ENCODE measurements at regions not wholly inside any gene's neighbourhood (a gene's known extent, or its start where the extent isn't known, plus 50 kb on each side); places are given as distances from the start of the nearest gene placed in this dataset.
"Not testable (repeated sequence)": the region's sequence is repeated elsewhere in the genome, so short reads cannot be mapped to it uniquely, and the experiment has no call there.

DNA sequence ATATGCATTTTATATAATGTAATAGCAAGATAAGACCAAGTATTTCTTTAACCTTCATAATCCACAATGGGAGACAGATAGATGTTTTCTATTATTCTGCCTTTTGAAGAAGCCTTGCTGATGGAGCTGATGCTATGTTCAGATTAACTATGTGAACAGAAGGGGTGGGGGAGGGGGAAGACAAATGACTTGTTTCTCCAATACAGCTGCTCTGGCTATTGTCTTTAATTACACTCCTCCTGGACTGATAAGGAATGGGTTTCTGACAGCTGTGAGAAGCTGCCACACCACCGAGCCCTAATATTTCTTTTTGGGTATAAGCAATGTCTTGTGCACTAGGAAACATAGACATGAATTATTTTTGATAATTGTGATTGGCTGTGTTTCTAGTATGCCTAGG, 62.0 kb downstream of the CAVIN4 start:
- no peak overlapping the region for H3K4me3 ChIP-seq (ENCODE audit: low read depth, low read length)
- no peak for DNase-seq (ENCODE audit: low read depth)
- TF ChIP-seq CTCF (IDR thresholded peaks at IDR 0.05; ENCODE audit: control insufficient read depth, extremely low read depth, insufficient read depth) = no peak

- no peak overlapping the region for H3K4me3 ChIP-seq (ENCODE audit: low read depth, low read length)
- TF ChIP-seq CTCF (IDR thresholded peaks at IDR 0.05; ENCODE audit: control insufficient read depth, extremely low read depth, insufficient read depth) = no peak
- no peak for DNase-seq (ENCODE audit: low read depth)
Measured at GRCh38 chr9:100640447-100641050, 62.7 kb downstream of the CAVIN4 start.

DNA sequence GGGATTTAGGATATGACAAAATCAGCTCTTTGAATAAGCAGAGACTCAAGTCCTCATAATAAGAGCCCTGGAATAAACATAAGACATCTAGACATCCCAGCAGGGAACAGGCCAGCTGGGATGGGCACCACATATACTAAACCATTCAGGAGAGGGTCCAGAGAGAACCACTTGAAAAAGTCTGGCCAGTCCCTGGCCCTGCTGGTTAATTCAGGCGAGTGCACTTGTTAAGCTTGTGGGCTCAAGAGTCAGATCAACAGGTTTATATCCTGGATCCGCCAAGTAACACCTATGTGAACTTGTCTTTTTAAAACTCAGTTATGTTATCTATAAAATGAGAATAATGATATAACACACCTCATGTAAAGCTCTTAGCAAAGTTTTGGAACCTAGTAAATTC, 63.3 kb downstream of the CAVIN4 start:
- no peak overlapping the region for H3K4me3 ChIP-seq (ENCODE audit: low read depth, low read length)
- no peak for DNase-seq (ENCODE audit: low read depth)
- no peak for TF ChIP-seq CTCF (IDR thresholded peaks at IDR 0.05; ENCODE audit: control insufficient read depth, extremely low read depth, insufficient read depth)

GRCh38 chr9:100652850-100653249, 75.0 kb downstream of the CAVIN4 start:
- no peak for TF ChIP-seq CTCF (IDR thresholded peaks at IDR 0.05; ENCODE audit: control insufficient read depth, extremely low read depth, insufficient read depth)
- no peak for DNase-seq (ENCODE audit: low read depth)
- no peak overlapping the region for H3K4me3 ChIP-seq (ENCODE audit: low read depth, low read length)

DNA sequence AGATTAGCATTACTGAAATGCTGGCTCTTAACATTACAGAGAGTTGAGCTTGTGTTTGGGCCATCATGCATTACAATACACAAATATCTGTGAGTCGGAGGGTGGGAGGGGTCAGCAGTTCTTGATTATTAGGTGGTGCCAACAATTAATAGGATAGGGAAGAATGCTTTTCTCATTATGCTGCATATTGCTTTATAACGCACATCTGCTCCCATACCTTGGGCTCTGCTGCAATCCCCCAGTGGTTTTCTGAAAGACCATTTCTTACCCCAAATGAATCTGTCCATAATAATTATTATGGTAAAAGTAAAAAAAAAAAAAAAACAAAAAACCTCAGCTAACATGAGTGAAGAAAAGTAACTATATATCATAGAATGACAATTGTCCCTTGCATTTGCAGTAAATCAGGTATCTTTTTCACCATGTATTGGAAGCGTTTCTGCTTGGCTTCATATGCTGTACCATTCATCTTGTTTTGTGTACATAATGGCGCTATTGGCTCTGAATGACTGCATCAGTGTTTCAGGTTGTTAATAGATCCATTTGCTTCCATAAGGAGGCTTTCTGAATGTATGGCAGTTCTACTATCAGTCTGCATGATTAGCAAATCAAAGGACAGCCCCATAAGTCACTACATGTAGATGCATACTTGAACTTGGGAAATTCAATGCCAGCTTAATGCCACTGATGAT, 75.9 kb downstream of the CAVIN4 start:
- TF ChIP-seq CTCF (IDR thresholded peaks at IDR 0.05; ENCODE audit: control insufficient read depth, extremely low read depth, insufficient read depth) = no peak
- DNase-seq (ENCODE audit: low read depth) = no peak
- no peak overlapping the region for H3K4me3 ChIP-seq (ENCODE audit: low read depth, low read length)

GRCh38 chr9:100656851-100657250, 79.0 kb downstream of the CAVIN4 start:
- DNase-seq (ENCODE audit: low read depth); H3K4me3 ChIP-seq (ENCODE audit: low read depth, low read length): not testable (repeated sequence)

DNA sequence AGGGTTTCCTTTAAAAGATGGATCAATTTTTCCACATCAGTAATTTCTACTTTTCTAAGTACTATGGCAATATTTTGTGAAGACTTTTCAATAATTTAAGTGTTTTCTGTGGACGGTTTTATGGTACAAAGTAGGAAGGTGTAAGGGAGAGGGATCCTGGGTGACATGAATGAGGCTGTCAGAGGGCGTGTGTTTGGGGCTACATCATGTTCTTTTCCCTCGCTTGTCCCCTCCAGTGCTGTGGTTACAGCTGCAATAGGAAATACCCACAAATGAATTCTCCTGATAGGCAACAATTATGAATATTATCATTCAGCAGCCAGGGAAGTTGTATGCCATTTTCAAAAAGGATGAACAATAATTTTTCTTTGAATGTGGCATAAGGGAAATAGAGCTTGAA, 83.8 kb downstream of the CAVIN4 start:
- no peak for DNase-seq (ENCODE audit: low read depth)
- no peak for TF ChIP-seq CTCF (IDR thresholded peaks at IDR 0.05; ENCODE audit: control insufficient read depth, extremely low read depth, insufficient read depth)
- H3K4me3 ChIP-seq (ENCODE audit: low read depth, low read length) = no peak overlapping the region

All from LNCaP clone FGC (cell line).